ENCODE measurements at regions not wholly inside any gene's neighbourhood (a gene's known extent, or its start where the extent isn't known, plus 50 kb on each side); places are given as distances from the start of the nearest gene placed in this dataset.

DNA sequence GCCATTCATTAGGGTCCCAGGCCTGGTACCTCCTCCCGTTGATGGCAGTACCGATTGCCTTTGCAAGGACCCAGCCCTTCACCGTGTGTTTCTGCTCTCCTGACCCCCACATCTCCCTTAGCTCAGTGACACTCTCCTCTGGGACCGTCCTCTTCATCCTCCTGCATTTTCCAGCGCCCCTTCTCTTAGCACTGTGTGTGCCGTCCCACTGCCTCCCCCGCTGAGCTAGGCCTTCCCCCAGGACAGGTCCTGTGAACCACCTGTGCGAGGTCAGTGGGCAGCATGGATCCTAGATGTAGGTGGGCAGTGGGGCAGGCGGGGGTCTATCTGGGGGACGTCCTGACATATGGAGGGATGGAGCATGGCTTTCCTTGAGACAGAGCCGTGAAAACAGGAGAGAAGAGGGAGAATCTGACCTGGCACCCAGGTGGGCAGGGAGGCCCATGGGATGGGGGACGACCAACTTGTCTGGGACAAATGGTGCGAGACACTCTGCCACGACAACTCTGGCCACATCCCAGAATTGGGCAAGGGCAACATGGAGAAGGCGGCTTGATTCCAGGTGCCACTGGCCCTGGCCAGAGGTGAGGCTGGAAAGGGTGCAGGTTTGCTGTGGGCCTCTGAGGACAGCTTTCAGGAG is 87.7 kb upstream of the ALDH1L1 start:
- TF ChIP-seq, protein P1, sequence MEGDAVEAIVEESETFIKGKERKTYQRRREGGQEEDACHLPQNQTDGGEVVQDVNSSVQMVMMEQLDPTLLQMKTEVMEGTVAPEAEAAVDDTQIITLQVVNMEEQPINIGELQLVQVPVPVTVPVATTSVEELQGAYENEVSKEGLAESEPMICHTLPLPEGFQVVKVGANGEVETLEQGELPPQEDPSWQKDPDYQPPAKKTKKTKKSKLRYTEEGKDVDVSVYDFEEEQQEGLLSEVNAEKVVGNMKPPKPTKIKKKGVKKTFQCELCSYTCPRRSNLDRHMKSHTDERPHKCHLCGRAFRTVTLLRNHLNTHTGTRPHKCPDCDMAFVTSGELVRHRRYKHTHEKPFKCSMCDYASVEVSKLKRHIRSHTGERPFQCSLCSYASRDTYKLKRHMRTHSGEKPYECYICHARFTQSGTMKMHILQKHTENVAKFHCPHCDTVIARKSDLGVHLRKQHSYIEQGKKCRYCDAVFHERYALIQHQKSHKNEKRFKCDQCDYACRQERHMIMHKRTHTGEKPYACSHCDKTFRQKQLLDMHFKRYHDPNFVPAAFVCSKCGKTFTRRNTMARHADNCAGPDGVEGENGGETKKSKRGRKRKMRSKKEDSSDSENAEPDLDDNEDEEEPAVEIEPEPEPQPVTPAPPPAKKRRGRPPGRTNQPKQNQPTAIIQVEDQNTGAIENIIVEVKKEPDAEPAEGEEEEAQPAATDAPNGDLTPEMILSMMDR (conservative IDR thresholded peaks at IDR 0.05; ENCODE audit: low read depth, low read length), result no peak
- no peak for TF ChIP-seq BHLHE40 (IDR thresholded peaks at IDR 0.05; ENCODE audit: low read depth, low read length)
- TF ChIP-seq FOS (IDR thresholded peaks at IDR 0.05; ENCODE audit: low read depth, low read length), result no peak

All from IMR-90 (cell line).